Activated T-cell treated with anti-CD3 and anti-CD28 coated beads, Interleukin-2, amount 50 U/mL, for 4 hours (primary cell): ENCODE measurements at regions not wholly inside any gene's neighbourhood (a gene's known extent, or its start where the extent isn't known, plus 50 kb on each side); places are given as distances from the start of the nearest gene placed in this dataset.

Experiments
- ATAC-seq, 2 donors: fragments of 200-7000 bp; cut with Tn5 transposase; one replicate each; pipeline ENCODE4 v1.10.0; 2021
- DNase-seq: peaks from one replicate; pipeline ENCODE4 v3.0.0-alpha.2; 2020
- H3K27me3 Mint-ChIP-seq: one replicate; pipeline ENCODE4 v1.8.0; 2021; ENCODE audit warnings: low read depth, mixed read lengths
- H3K36me3 Mint-ChIP-seq: one replicate; pipeline ENCODE4 v1.8.0; 2022; ENCODE audit warnings: mixed read lengths; ENCODE audit not compliant: insufficient read depth
- H3K4me1 Mint-ChIP-seq: one replicate; pipeline ENCODE4 v1.8.0; 2021; ENCODE audit warnings: low read depth, mixed read lengths
- H3K4me3 Mint-ChIP-seq: one replicate; pipeline ENCODE4 v1.8.0; 2021; ENCODE audit warnings: mild to moderate bottlenecking, moderate library complexity, mixed read lengths
- H3K9me3 Mint-ChIP-seq: one replicate; pipeline ENCODE4 v1.8.0; 2021; ENCODE audit warnings: mixed read lengths

DNA sequence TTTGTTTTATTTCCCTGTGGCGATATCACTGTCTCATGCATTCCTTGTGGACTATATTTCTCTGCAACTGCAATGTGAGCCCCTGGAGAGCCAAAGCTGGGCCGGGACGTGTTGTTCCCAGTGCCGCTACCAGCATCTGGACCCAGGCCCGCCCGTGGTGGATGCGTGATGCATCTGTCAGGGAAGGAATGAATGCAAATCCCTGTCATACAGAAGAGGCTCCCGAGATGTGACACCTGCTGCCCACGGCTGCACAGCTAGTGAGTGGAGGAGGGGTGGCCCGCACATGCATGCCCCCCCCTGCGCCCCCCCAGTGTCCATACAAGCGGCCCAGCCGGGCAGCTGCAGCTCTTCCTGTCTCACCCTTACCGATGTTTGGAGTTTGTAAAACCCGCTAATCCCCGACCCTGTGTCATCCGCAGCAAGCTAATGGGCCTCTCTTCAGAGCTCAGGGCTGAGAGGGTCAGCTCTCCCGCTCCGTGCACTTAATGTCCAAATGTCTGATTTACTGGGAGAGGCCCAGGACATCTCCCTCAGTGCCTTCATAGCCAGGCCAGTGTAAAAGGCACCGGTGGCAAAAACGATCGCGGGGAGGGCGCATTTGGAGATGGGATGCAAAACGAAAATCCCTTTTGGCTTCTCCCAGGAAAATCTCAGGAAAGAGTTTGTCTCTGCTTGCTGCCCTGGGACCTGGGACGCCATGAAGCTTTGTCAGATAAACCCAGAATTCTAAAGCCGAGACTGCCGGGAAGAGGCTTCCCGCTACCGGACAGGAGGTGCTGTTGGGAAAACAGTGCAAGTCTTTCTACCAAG lies 91.8 kb downstream of the FOXL1 start:
- peaks cover 9% of the 10 kb centered on the region for H3K27me3 Mint-ChIP-seq
- no peak for DNase-seq
- no peak overlapping the region for H3K4me3 Mint-ChIP-seq
- H3K9me3 Mint-ChIP-seq = no peaks in the 10 kb centered on the region
- H3K4me1 Mint-ChIP-seq = peaks cover 2% of the 10 kb centered on the region
- H3K36me3 Mint-ChIP-seq = no peaks in the 10 kb centered on the region
- ATAC-seq = no peak

DNA sequence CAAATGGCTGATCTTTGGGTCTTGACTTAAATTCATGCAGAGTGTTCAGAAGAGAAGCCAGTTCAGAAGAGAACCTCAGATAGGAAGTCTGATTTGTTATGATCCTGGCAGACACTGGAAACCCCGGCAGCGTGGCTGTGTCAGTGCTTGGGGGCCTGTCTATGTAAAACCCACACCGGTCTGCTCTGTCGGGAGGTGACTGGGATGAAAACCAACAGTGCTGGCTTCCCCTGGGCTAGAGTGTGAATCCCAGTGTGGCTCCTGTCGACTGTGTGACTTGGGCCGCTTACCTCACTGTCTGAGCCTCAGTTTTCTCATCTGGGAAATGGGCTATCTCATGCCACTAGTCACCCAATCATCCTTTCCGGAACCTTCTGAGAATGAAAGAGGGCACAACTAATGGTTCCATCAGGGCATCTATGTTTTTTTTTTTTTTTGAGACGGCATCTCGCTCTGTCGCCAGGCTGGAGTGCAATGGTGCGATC lies 92.4 kb downstream of the FOXL1 start:
- H3K36me3 Mint-ChIP-seq = no peaks in the 10 kb centered on the region
- H3K27me3 Mint-ChIP-seq = peaks cover 9% of the 10 kb centered on the region

DNA sequence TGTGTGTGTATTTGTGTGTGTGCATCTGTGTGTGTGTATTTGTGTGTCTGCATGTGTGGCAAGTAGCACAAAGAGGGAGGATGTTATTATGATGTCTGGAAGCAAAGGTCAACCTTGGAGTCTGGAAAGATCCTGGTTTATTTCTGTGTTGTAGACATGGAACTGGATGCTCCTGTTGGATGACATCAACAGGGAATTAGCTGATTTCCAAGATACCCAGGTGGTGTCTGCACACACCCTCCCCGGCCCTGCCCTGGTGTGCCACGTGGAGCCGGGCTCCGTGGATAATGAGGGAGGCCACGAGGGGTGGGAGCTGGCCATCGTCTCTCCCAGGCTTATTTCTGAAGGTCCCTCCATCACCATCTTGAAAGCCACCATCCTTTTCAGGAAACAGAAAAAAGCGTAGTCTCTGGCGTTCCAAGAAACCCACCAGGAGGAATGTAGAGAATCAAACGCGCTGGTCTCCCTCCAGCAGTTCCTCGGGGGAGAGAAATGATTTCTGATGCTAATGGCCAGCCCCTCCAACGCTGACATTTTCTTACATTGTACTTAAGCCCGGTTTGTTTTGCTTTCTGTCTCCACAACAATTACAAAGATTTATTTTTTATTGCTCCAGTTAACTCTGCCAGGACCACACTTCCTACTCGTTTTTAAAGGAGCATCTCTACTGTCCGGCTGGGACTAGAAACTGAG lies 93.3 kb downstream of the FOXL1 start:
- H3K4me3 Mint-ChIP-seq = no peak overlapping the region
- no peaks in the 10 kb centered on the region for H3K4me1 Mint-ChIP-seq
- H3K9me3 Mint-ChIP-seq = no peaks in the 10 kb centered on the region
- peaks cover 7% of the 10 kb centered on the region for H3K27me3 Mint-ChIP-seq
- DNase-seq (no peak), ATAC-seq (no peak)
- H3K36me3 Mint-ChIP-seq = no peaks in the 10 kb centered on the region

More for the DNA sequence above, 92.4 kb downstream of the FOXL1 start:
- DNase-seq = no peak
- no peaks in the 10 kb centered on the region for H3K9me3 Mint-ChIP-seq
- no peak overlapping the region for H3K4me3 Mint-ChIP-seq
- H3K4me1 Mint-ChIP-seq = no peaks in the 10 kb centered on the region
- ATAC-seq = no peak

DNA sequence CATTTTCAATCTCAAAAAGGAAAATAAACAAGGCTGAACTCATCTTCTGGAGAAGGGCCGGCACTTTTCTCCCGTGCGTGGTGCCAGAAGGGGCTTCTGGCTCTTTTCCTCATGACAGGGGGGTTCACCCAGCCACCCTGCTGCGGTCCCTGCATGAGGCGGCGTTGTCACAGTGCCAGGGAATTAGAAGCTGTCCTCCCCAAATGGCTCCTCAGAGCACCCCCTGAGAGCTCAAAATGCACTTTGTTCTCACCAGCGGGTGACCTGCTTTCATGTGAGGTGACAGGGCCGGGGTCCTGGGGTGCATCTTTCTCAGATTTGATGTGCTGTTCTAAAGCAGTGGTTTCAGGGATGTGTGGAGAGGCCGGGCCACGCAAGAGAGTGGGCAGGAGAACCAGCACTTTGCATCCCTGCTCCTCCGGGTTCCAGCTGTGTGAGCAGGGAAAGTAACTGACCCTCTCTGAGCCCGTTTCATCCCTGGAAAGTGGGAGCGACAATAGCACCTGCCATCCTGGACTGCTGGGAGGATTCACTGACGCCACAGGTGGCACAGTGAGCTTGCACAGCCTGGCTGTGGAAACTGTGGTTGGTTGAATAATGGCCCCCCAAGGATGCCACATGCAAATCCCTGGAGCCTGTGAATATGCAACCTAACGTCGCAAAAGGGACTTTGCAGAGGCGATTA lies 94.0 kb downstream of the FOXL1 start:
- DNase-seq (no peak), ATAC-seq (no peak)
- Mint-ChIP-seq H3K36me3 (no peaks in the 10 kb centered on the region), H3K4me3 (no peak overlapping the region), H3K4me1 (no peaks in the 10 kb centered on the region), H3K27me3 (peaks cover 7% of the 10 kb centered on the region), H3K9me3 (no peaks in the 10 kb centered on the region)

DNA sequence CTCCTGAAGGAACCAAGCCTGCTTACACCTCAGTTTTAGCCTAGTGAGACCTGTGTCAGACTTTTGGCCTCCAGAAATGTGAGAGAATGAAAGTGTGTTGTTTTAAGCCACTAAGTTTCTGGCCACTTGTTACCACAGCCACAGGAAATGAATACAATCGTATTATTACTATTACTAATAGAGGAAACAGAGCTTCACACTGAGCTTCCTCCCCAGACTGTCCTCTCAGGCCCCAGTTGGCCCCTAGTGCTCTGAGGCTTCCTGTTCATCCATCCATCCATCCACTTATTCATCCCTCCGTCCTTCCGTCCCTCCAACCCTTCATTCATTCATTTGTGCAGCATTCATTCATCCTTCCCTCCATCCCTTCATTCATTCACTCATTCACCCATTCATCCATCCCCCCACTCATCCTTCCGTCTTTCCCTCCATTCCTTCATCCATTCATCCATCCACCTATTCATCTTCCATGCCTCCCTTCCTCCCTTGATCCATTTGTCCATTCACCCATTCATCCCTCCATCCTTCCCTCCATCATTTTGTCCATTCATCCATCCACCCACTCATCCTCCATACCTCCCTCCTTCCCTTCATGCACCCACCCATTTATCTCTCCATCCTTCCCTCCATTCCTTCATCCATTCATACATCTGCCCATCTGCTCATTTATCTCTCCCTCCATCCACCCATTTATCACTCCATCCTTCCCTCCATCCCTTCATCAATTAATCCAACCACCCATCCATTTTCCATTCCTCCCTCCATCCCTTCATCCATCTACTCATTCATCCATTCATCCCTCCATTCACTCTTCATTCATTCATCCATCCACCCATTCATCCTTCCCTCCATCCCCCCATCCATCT lies 95.0 kb downstream of the FOXL1 start:
- no peaks in the 10 kb centered on the region for H3K4me1 Mint-ChIP-seq
- ATAC-seq (no peak), DNase-seq (no peak)
- H3K27me3 Mint-ChIP-seq = peaks cover 7% of the 10 kb centered on the region
- H3K4me3 Mint-ChIP-seq = no peak overlapping the region
- H3K36me3 Mint-ChIP-seq = no peaks in the 10 kb centered on the region
- no peaks in the 10 kb centered on the region for H3K9me3 Mint-ChIP-seq

DNA sequence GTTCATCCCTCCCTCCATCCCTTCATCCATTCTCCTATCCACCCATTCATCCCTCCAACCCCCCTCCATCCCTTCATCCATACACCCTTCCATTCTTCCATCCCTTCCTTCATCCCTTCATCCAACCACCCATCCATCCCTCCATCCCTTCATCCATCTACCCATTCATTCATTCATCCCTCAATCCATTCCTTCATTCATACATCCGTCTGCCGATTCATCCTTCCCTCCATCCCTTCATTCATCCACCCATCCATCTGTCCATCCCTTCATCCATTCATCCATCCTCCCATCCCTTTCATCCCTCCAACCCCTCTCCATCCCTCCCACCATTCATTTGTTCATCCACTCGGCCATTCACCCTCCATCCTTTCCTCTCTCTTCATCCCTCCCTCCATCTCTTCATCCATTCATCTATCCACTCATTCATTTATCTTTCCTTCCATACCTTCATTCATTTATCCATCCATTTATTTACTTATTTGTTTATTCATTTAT lies 95.7 kb downstream of the FOXL1 start:
- DNase-seq (no peak), ATAC-seq (no peak)
- Mint-ChIP-seq H3K9me3 (no peaks in the 10 kb centered on the region), H3K4me1 (no peaks in the 10 kb centered on the region), H3K4me3 (no peak overlapping the region), H3K36me3 (no peaks in the 10 kb centered on the region), H3K27me3 (peaks cover 7% of the 10 kb centered on the region)

DNA sequence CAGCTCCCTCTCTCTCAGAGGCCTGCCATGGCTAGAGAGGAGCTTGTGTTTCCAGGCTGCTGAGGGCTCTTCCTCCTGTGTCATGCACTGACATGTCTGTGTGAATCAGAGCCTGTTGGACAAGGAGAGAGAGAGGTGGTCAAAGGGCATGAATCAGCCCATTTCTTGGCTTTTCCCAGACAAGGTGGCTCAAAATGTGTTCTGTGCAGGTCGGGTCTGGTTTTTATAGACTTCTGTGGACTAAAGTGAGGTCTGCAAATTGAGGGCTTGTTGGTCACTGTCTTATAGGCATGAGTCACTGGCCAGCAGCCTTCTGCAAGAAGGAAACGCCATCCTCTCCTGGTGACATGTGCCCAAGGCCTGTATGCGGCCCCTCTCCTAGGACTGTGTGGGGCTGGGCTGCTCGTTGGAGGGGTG lies 97.9 kb downstream of the FOXL1 start:
- Mint-ChIP-seq H3K9me3 (no peaks in the 10 kb centered on the region), H3K27me3 (peaks cover 11% of the 10 kb centered on the region), H3K4me3 (no peak overlapping the region), H3K4me1 (no peaks in the 10 kb centered on the region), H3K36me3 (no peaks in the 10 kb centered on the region)
- DNase-seq (no peak), ATAC-seq (no peak)

DNA sequence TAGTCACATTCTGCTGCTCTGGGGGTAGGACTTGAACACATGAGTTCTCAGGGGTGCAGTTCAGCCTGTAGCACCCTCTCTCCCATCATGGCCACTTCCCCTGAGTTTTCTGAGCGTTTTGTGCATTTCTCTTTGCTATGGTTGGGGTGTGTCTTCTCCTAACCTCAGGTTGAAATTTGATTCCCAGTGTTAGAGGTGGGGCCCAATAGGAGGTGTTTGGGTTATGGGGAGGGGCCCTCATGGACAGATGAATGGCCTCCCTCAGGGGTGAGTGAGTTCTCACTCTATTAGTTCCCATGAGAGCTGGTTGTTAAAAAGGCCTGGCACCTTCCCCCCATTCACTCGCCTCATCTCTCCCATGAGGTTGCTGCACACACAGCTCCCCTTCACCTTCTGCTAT lies 101.1 kb downstream of the FOXL1 start:
- no peaks in the 10 kb centered on the region for H3K4me1 Mint-ChIP-seq
- H3K4me3 Mint-ChIP-seq = no peak overlapping the region
- peaks cover 23% of the 10 kb centered on the region for H3K27me3 Mint-ChIP-seq
- ATAC-seq = no peak
- no peaks in the 10 kb centered on the region for H3K36me3 Mint-ChIP-seq
- no peaks in the 10 kb centered on the region for H3K9me3 Mint-ChIP-seq
- no peak for DNase-seq

DNA sequence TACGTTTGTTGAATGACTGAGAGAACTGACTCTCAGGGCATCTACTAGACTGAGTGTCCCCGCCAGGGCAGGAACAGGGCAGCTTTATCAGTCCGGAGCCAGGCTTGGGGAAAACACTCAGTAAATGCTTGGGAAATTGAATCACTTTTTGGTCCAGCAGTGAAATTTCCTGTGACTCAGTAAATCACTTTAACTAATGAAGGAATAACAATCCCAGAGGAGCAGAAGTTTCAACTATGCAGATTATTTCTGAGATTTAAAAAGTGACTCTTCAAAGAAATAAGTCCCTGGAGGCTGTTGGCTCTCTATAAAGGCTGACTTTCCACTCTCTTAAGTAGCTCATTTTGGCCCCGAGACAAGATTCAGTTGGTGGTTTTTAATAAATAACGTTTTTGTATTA lies 101.8 kb downstream of the FOXL1 start:
- no peak for ATAC-seq
- Mint-ChIP-seq H3K36me3 (no peaks in the 10 kb centered on the region), H3K4me1 (no peaks in the 10 kb centered on the region), H3K4me3 (no peak overlapping the region), H3K27me3 (peaks cover 23% of the 10 kb centered on the region), H3K9me3 (no peaks in the 10 kb centered on the region)
- no peak for DNase-seq

DNA sequence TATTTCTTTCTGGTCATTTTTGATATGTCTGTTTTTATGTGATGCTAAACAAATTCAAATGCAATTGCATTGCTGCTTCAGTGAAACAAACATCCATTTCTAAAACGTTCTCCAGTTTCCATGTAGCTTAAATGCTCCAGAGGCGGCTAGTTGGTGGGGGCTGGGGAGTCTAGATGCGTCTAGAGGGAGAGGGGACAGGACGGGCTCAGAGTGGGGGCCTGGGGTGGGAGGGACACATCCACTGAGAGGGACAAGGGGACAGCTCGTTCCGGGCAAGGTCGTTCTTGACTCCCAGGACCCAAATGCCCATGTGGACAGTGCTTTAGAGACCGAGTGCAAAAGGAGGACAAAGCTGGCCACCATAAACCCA lies 102.3 kb downstream of the FOXL1 start:
- H3K36me3 Mint-ChIP-seq = no peaks in the 10 kb centered on the region
- no peaks in the 10 kb centered on the region for H3K9me3 Mint-ChIP-seq
- H3K4me1 Mint-ChIP-seq = no peaks in the 10 kb centered on the region
- no peak overlapping the region for H3K4me3 Mint-ChIP-seq
- DNase-seq (no peak), ATAC-seq (no peak)
- peaks cover 23% of the 10 kb centered on the region for H3K27me3 Mint-ChIP-seq

DNA sequence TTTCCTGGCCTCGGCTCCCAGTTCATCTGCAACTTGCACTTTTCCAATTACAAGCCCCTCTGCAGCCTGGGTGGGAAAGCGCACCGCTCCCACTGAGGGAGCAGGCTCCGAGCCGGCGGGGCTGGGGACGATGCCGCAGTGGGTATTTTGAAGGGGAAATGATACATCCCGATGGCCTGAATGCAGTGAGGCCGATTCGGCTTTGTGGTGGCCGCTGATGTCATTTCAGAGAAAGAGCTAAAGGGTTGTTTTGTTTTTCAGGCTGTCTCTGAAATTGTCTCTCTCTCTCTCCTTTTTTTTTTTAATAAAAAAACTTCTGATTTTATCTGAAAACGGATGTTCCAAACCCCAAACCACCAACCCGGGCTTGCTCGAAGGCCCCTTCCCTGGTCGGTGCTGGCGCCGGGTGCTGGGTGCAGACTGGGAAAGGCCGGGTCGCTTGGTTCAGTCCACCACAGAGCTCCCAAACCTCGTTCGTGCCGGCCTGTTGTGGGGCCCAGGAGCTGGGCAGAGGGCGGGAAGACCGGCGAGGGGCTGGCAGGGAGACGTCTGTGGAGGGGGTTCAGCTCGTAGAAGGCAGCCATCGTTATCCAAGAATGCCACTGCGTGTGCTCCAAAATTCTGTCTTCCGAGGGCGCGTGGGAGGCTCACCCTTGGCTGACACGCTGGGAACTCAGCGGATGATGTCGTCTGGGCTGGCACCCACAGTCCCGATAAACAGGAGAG lies 102.8 kb downstream of the FOXL1 start:
- Mint-ChIP-seq H3K9me3 (no peaks in the 10 kb centered on the region), H3K27me3 (peaks cover 21% of the 10 kb centered on the region), H3K4me3 (no peak overlapping the region), H3K4me1 (no peaks in the 10 kb centered on the region), H3K36me3 (no peaks in the 10 kb centered on the region)
- ATAC-seq = no peak
- no peak for DNase-seq

DNA sequence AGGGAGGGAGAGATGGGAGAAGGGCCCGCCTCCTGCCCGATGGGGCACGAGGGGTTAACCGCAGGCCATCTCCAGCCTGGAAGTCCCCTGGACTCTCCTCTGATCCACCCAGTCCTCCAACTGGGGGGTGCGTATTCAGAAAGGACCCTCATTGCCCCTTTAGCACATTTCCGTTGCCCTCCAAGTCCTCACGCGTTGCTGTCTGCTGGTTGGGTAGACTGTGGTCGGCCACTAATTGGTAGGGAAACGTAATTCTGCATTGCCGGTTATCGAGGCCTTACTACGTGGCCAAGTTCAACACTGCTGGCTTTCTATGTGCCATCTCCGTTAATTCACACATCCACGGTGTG lies 103.4 kb downstream of the FOXL1 start:
- Mint-ChIP-seq H3K36me3 (no peaks in the 10 kb centered on the region), H3K4me1 (no peaks in the 10 kb centered on the region), H3K27me3 (peaks cover 21% of the 10 kb centered on the region), H3K4me3 (no peak overlapping the region), H3K9me3 (no peaks in the 10 kb centered on the region)
- DNase-seq (no peak), ATAC-seq (no peak)

DNA sequence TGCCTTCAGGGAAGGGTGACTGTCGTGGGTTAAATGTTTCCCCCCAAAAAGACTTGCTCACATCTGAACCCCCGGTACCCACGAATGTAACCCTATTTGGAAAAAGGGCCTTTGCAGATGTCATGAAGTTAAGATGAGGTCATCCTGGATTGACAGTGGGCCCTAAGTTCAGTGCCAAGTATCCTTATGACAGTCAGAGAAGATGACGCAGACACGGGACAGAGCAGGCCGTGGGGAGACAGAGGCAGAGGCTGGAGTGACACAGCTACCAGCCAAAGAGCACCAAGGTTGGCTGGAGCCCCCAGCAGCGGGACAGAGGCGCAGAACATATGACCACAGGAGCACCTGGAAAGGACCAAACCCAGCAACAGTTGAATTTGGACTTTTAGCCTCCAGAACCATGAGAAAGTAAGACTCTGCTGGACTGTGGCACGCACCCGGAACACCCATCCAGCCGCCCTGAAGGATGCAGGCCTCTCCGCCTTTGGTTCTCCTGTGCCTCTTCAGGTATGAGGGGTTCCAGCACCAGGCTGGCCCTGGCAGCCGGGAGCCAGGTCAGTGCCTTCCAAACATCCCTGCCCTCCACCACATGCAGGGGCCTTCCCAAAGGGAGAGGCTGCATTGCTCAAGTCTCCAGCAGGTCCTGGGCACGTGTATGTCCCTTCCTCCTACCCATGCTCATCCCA lies 104.0 kb downstream of the FOXL1 start:
- DNase-seq = no peak
- Mint-ChIP-seq H3K27me3 (peaks cover 21% of the 10 kb centered on the region), H3K36me3 (no peaks in the 10 kb centered on the region), H3K4me3 (no peak overlapping the region), H3K9me3 (no peaks in the 10 kb centered on the region), H3K4me1 (no peaks in the 10 kb centered on the region)
- ATAC-seq = no peak
